Fibroblast of skin of scalp (primary cell): ENCODE measurements at regions not wholly inside any gene's neighbourhood (a gene's known extent, or its start where the extent isn't known, plus 50 kb on each side); places are given as distances from the start of the nearest gene placed in this dataset.

Experiments used
- DNase-seq: peaks from one replicate; pipeline ENCODE4 v3.0.0-alpha.2; 2013

DNA sequence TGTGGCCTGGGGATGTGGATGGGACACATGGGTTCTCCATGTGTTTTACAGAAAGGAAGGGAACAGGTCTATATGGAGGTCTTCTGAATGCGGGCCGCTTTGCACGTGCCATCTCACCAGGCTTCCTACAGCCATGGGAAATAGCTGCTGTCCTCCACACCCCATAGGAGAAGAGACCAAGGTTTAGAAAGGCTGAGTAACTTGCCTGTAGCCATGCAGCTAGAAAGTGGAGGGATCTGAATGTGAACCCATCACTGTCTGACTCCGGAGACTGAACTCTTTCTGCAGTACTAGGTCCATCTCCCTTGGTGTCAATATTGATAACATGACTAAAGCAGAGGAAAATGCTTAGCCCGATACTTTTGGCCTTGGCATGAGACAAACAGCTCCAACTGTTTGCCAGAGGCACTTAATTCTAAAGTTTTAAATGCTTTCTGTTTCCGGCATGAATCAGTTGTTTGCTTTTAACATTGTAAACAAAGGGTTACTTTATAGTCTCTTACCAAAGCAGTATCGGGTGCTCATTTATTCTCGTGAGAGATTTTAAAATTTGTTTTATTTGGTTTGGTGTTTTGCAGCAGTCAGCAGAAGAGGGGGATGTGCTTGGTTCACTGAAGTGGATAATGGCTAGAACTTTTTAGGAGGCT is 64.8 kb upstream of the LOXL4 start:
- no peak for DNase-seq

DNA sequence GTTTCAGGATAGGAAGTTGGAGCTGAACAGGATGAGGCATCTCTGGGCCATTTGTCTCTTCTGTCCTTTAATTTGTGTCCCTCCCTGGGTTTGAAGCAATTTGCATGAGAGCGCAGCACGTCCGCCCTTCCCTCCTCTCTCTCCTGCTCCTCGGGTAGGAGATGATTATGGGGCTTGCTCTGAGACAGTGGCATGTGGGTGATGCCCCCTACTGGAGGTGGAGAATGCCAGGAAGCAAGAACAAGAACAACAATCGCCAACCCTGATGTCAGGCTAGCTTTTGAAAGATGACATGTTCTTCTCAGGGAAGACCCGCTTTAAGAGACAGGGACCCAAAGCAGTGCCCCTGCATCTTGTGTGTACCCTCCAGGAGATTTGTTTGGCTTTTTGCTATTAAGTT is 63.9 kb upstream of the LOXL4 start:
- no peak for DNase-seq

DNA sequence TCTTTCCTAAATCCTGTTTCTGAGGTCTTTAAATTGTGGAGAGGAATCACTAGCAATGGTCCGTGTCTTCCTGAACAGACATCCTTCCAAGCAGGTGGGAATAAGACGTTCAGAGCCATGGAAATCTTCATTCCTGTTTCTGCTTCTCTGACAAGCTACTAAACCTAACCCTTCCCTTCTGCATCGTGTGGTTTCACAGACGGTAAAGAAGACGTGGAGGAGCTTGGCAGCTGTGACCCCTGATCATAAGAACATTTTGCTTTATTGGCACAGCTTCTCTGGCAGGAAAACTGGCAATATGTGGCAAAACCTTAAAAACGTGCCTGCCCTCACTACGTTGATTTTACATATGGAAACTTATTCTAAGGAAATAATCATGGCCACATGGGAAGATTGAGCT is 63.0 kb upstream of the LOXL4 start:
- no peak for DNase-seq

DNA sequence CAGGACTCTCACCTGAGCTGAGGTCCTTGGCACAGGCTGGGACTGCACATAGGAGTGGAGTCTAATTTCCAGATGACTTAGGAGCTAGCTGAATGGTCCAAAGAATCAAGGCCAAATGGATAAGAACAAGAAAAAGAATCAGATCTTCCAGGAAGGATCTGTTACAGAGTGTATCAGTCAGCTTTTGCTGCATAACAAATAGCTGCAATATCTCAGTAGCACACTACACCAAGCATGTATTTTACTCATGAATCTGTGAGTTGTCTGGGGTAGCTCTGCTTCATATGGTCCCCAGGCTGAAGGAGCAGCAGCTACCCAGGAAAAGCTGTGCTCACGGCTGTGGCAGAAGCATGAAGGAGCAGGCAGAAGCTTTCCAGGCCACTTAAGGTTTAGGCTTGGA is 60.6 kb upstream of the LOXL4 start:
- DNase-seq, result no peak

DNA sequence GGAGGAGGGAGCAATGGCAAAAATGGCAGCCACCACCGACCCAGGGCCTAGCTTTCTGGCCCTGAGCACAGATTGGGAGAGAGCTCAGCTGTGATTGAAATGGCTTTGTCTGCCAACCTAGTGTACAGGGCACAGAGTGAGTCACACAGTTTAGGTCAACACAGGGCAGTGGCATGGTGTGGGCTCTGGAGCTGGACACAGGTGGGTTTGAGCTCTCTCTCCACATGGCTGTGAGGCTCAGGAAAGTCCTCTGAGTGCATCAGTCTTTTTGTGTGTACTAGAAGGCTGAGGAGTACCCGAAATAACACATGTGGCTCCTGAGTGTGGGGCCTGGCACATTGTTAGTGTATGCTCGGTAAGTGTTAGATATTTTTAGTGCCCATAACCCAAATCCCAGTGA is 60.2 kb upstream of the LOXL4 start:
- no peak for DNase-seq

DNA sequence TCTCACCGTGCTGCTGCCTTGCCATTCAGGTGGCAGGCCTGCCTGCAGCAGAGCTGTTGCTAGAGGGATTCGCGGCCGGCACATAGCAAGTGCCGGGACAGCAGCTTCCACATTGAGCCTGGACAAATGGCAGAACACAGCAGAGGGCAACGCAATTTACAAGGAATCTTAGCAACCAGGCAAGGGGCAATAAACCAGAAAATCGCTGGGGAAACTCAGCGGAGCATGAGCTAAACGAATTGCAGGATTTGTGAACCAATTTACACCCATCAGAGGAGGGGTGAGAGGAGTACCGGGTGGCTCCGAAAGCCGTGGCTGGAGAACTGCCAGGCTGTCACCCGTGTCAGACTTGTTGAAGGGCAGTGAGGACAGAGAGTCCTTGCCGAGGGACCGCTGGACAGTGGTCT is 58.6 kb upstream of the LOXL4 start:
- DNase-seq, result no peak

DNA sequence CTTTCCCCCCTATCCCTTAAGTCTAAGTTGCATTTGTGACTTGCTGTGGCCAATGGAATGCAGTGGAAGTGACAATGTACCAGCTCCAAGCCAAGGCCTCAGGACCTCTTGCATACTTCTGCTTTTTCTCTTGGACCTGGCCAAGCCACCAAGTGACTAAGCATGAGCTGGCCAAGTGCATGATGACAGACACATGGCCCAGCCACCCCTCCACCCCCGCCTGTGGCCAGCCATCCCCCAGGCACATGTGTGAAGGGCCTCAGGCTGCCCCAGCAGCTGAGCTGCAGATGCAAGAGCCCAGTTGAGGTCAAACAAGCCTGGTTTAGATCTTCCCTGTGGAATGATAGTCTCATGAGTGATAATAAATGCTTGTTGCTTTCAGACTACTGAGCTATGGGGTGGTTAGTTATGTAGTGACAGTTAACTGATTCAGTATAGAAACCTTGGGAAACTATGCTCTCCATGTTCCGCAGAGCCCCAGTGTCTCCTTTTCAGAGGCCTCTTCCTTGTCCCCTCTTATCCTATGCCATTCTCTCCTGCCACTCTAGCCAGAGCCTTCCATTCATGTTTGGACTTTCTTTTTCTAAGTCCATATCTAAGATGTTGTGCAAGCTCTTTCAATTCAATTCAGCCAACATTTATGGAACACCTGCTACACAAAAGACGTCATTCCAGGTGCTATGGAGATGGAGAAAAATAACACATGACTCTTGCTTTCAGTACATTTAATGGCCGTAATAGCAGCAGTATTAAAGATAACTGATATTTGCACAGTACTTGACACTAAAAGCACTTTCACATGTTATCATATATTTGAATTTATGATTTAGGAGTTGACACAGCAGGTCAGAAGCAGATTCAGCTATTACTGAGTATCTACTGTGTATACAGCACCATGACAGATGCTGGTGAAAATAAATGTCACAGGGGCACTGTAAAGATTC is 55.5 kb upstream of the LOXL4 start:
- DNase-seq, result peak; percentile 96

DNA sequence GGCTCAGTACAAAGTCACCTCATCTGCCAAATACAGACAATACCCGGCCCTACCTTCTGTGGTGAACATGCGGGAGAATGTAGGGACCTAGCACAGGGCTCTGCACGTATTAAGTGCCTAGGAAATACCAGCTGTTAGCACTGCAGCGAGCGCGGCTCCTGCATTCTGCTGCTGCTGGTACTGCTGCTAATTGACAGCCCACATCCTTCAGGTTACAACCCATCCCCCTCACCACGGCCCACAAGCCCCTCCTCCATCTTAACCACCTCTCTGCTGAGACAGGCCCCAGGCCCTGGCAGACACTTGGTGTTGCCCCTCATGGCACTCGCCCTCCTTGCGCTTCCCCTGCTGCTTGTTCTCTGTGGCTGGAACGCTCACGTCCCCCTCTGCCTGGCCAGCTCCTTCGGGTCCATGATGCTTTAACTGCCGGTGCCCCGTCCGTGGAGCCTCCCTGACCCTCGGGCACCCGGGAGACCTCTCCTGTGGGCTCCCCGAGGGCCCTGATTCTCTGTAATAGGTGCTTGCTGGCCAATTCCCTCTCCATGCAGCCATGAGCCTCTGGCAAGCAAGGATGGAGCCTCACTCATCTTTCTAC is 53.3 kb upstream of the LOXL4 start:
- DNase-seq, result no peak

DNA sequence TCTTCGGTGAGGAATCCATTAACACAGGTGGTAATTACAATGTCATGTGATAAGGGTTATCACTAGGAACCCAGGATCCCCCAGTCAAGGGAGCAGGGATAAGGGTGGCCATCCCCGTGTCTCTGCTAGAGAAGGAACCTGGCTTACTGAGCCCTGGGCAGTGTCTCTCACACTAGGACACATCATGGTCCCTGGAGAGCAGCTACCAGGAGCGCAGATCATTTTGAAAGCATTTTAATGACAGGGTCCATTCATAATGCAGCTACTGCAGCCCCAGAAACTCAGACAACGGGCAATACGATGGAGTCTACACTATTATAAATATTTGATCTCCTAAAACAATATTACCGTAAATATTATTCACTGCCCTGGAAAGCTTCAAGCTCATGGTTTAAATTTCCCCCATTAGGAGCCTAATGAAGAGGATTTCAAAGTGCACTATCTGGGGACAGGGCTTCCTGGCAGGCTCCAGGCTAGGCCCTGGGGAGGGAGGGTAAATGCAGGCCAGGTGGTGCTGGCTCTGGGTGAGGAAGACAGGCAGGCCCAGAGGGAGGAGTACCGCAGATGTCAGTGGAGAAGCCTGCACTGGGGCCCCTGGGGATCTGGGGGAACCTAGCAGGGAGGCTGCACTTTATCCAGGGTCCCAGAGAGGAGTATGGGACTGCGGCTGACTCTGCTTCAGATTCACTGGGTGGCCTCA is 52.6 kb upstream of the LOXL4 start:
- DNase-seq, result no peak

DNA sequence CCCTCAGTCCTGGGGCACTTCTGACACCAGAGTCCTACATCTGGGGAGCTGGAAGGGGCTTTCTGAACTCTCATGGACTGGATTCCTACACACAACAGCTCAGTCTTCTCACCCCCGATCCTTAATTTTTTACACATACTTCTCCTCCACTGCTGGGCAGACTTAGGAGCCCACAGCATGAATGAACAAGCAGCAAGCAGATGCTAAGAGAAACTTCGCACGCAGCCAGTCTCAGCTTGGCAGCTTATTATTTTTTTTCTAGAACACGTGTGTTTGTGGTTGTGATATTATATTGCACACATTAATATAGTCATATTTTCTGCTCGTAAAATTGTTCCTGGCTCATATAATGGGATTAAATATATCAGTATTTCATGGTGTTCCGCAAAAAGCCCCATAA is 50.9 kb upstream of the LOXL4 start:
- DNase-seq, result peak; percentile 69
